ENCODE measurements at regions not wholly inside any gene's neighbourhood (a gene's known extent, or its start where the extent isn't known, plus 50 kb on each side); places are given as distances from the start of the nearest gene placed in this dataset.
A peak's percentile ranks its signal among the peaks of the same experiment; 100 is the strongest.
"Not testable (repeated sequence)": the region's sequence is repeated elsewhere in the genome, so short reads cannot be mapped to it uniquely, and the experiment has no call there.

GRCh38 chrX:110519501-110519900 lies 160.9 kb downstream of the RTL9 start:
- no peak for DNase-seq (ENCODE audit: low read depth)

- no peak for DNase-seq (ENCODE audit: low read depth)
Measured at GRCh38 chrX:110519906-110520452, 161.3 kb downstream of the RTL9 start.

- not testable (repeated sequence) for DNase-seq (ENCODE audit: low read depth)
Measured at GRCh38 chrX:110520652-110521051, 162.0 kb downstream of the RTL9 start.

- DNase-seq (ENCODE audit: low read depth) = no peak
Measured at GRCh38 chrX:110531873-110532580, 173.4 kb downstream of the RTL9 start.

- no peak for DNase-seq (ENCODE audit: low read depth)
Measured at GRCh38 chrX:110532581-110532931, 173.9 kb downstream of the RTL9 start.

DNA sequence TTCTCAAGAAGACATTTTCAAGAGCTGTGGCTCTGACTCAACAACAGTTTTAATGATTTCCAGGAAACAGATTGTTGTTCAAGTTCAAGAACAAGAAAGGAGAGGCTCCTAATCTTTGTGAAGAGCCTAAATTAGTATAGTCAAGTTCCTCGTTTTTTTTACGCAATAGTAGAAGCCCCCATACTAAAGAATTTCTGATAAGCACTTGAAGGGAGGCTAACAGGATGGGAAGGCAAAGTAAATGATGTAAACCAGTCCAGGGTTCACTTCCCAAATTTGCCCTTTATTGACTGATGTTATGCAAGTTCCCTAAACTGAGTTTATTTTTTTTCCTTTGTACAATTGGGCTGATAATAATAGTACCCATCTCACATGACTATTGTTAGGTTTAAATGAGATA lies 178.2 kb downstream of the RTL9 start:
- DNase-seq (ENCODE audit: low read depth) = no peak

DNA sequence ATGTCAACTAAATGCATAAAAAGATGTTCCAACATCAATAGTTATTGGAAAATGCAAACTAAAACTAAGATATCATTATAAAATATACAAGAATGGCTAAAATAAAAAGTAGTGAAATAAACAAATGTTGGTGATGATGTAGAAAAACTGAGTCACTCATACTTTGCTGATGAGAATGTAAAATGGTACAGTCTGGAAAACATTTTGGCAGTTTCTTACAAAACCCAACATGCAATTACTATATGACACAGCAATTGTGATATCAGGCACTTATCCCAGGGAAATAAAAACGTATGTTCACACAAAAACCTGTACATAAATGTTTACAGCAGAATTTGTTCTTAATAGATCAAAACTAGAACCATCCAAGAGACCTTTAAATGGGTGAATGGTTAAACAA lies 182.6 kb downstream of the RTL9 start:
- no peak for DNase-seq (ENCODE audit: low read depth)

GRCh38 chrX:110550854-110551253 lies 192.2 kb downstream of the RTL9 start:
- not testable (repeated sequence) for DNase-seq (ENCODE audit: low read depth)

- DNase-seq (ENCODE audit: low read depth) = no peak
Measured at GRCh38 chrX:110557864-110558263, 199.2 kb downstream of the RTL9 start.

GRCh38 chrX:110558406-110558805 lies 199.8 kb downstream of the RTL9 start:
- DNase-seq (ENCODE audit: low read depth) = no peak

- no peak for DNase-seq (ENCODE audit: low read depth)
Measured at GRCh38 chrX:110561034-110561433, 202.4 kb downstream of the RTL9 start.

DNA sequence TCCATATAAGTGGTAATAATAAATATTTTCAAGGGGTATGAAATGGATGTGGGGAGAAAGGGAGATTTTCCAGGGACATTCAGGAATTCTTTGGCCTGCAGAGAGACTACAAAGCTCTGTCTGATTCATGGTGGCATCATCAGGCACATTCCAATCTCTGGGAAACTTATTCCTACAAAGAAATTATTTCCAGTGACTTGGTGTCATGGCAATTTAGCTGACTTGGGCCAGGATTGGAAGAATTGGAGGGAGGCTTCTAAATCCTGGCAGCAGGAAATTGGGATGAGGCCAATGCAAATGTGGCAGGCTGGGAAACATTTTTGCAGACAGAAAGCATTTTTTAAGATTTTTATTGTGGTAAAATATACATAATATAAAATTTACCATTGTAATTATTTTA lies 204.6 kb downstream of the RTL9 start:
- DNase-seq (ENCODE audit: low read depth) = peak; percentile 42

DNA sequence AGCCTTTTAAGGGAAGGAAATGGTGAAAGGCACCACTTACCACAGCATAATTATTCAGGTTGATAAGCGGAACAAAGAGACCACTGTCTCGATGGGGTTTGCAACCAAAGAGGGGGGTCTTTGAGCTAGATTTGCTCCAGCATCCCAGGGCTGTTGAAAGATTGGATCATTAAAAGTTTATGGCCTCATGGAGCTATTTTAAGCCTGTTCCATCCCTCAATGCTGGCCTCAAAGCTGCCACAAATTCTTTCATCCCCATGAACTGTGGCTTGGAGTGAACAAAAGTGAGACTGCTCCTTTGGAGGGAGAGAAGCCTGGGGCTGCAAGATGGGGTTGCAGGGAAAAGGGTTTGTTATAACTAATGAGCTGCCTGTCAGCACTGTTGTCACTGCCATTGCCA lies 209.8 kb downstream of the RTL9 start:
- DNase-seq (ENCODE audit: low read depth) = no peak

DNA sequence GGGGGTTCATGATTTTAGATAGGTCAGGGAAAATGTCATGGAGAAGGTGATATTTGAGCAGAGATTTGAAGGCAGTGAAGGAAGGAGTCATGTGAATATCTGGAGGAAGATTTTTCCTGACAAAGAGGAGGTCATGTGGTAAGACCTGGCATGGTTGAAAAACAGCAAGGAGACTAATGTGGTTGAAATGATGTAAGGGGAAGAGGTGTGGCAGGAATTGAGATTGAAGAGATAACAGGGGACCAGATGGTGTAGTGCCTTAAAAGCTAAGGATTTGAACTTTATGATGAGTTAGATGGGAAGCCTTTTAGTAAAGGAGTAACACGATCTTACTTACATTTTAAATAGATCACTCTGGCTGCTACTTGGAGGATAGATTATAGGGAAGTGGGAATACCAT lies 210.9 kb downstream of the RTL9 start:
- DNase-seq (ENCODE audit: low read depth) = no peak

GRCh38 chrX:110578270-110578669 lies 217.3 kb downstream of the CHRDL1 start:
- DNase-seq (ENCODE audit: low read depth) = no peak

- DNase-seq (ENCODE audit: low read depth) = no peak
Measured at GRCh38 chrX:110584083-110584482, 211.5 kb downstream of the CHRDL1 start.

DNA sequence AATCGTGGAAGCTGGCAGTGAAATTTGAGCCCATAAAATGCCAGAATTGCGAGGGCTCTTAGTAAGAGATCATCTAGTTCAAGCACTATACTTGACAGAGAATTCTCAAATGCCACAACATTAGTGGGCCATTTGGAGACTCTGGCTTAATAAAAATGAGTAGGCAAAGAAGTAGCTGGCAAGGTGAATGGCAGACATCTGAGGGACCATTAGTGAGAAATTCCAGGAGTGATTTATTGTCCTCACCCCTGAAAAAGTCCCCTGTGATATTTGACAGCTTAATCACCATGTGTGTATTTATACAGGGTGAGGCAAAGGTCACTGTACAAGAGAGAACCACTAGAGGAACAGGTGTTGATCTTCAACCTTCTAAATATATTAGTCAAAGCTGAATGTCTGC lies 207.5 kb downstream of the CHRDL1 start:
- no peak for DNase-seq (ENCODE audit: low read depth)

DNA sequence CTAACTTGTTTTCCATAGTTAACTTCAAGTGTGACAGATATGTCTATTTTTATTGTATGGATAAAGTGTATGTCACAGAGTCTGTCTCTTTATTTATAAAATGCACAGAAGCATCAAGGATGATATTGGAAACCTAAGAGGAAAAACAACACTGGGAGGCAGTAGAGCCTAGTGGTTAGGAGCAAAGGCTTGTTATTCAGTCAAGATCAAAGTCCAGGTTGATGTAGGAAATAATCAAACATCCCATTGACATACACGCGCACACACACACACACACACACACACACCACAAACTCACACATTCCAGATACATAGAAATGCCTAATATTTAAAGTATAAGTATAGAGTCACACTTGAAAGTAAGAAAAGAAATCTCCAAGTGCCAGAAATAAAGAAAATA lies 206.8 kb downstream of the CHRDL1 start:
- DNase-seq (ENCODE audit: low read depth) = no peak

DNA sequence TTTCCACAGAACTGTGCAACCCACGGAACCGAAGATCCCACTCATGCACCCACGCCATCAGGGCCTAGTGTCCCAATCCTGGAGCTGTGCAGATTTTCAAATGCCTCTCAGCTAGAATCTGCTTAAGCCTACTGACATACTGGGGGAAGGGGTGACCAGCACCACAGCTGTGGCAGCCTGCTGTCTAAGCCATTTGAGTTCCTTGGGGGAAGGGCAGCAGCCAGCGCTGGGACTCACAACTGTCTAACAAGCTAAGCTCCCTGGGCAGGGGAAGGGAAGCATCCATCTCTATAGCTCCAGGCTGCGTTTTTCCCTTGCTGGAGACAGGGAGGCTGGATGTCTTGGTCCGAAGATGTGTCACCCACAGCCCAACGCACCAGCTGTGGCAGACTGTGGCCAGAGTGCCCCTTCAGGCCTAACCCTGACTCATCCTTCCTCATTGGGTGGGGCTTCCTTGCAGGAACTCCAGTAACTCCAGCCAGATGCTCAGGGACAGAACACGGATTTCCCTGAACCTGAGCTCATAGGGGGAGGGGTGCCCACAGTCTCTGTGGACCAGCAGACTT lies 194.8 kb downstream of the CHRDL1 start:
- peak; percentile 22 for DNase-seq (ENCODE audit: low read depth)

DNA sequence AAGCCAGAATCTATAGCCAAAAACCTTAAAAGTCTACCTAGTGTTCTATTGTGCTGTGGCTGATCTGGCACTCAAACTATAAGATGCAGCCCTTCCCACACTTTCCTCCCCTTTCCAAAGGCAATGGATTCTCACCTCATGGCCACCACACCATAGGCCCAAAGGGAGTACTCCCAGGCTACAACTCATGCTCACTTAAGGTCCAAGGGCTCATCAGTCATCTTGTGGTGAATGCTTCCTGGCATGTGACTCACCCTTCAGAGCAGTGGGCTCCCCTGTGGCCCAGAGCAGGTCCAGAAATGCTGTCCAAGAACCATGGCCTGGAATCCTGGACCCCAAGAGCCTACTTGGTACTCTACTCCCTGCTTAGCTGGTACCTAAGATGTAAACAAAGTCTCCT lies 181.0 kb downstream of the CHRDL1 start:
- no peak for DNase-seq (ENCODE audit: low read depth)
